HCT116 (cell line): ENCODE measurements at regions not wholly inside any gene's neighbourhood (a gene's known extent, or its start where the extent isn't known, plus 50 kb on each side); places are given as distances from the start of the nearest gene placed in this dataset.

Experiments used
- ATAC-seq: fragments of 200-7000 bp; cut with Tn5 transposase; 2 replicates; pipeline ENCODE4 v1.9.1; 2020; ENCODE audit warnings: mild to moderate bottlenecking, moderate library complexity
- BruUV-seq: library from RNA; stranded (reverse); fragments of 400-500 nt; replicated peaks from 2 replicates; lab custom pipeline; 2021; lab: Mats Ljungman, UMichigan
- CTCF ChIA-PET: fragments of 300-600 bp; sonication (Branson Sonifier 250); formaldehyde crosslinking; loops from one replicate; lab custom pipeline; 2021; ENCODE audit warnings: antibody characterized with exemption; lab: Charles Lee
- POLR2A ChIA-PET: fragments of 300-600, 350-600 bp; sonication (Branson Sonifier 250); formaldehyde crosslinking; loops from one replicate; lab custom pipeline; 2021; ENCODE audit warnings: antibody characterized with exemption; lab: Charles Lee
- RAD21 ChIA-PET, 2 experiments: fragments of 300-600 bp; sonication (Branson Sonifier 250); formaldehyde crosslinking; loops; one replicate each; lab custom pipeline; 2023; ENCODE audit warnings: low total read pairs in 2 of 2; ENCODE audit not compliant: uncharacterized antibody in 2 of 2, unreplicated experiment in 2 of 2, low non-redundant PET in 1 of 2; lab: Charles Lee
- DNase-seq: peaks from one replicate; pipeline ENCODE4 v3.0.0-alpha.2; 2010; ENCODE audit warnings: low read depth, low spot score
- H2AFZ ChIP-seq: fragments of 200-600 bp; shearing (Covaris generic), sonication (generic); 2 replicates; pipeline ENCODE4 v1.6.1; 2017; ENCODE audit warnings: low read depth, mixed run types, mixed read lengths, antibody characterized with exemption, low read length; ENCODE audit not compliant: poor library complexity, severe bottlenecking
- H3K27ac ChIP-seq: 2 replicates; pipeline ENCODE4 v1.5.1; 2012; ENCODE audit warnings: low read depth, low read length
- H3K27me3 ChIP-seq: fragments of 200-600 bp; sonication (generic); 2 replicates; pipeline ENCODE4 v1.6.1; 2016; ENCODE audit warnings: mixed run types, low read length, mixed read lengths; ENCODE audit not compliant: insufficient read depth
- H3K36me3 ChIP-seq, 2 experiments: fragments of 200-500 bp in 1 of 2; fragments of 200-600 bp in 1 of 2; sonication (Bioruptor generic) in 1 of 2; sonication (generic) in 1 of 2; 2 replicates each; pipeline versions ENCODE4 v1.5.1 to v1.6.1; 2014 to 2016; ENCODE audit warnings: low read length in 2 of 2, inconsistent platforms in 1 of 2, mixed read lengths in 1 of 2, mixed run types in 1 of 2; ENCODE audit not compliant: insufficient read depth in 2 of 2, control insufficient read depth in 1 of 2
- H3K4me1 ChIP-seq, 2 experiments: fragments of 200-600 bp in 1 of 2; sonication (generic) in 1 of 2; 2 replicates each; pipeline versions ENCODE4 v1.5.1 to v1.6.1; 2012 to 2017; ENCODE audit warnings: low read length in 2 of 2, inconsistent platforms in 1 of 2, mild to moderate bottlenecking in 1 of 2, mixed read lengths in 1 of 2, mixed run types in 1 of 2, moderate library complexity in 1 of 2; ENCODE audit not compliant: insufficient read depth in 2 of 2, control insufficient read depth in 1 of 2
- H3K4me2 ChIP-seq: fragments of 200-600 bp; sonication (generic); 2 replicates; pipeline ENCODE4 v1.6.1; 2017; ENCODE audit warnings: mixed run types, low read length, mixed read lengths
- H3K4me3 ChIP-seq, 2 experiments: fragments of 200-600 bp in 1 of 2; sonication (generic) in 1 of 2; replicated peaks in 1 of 2; 2 replicates each; pipeline ENCODE4 v1.5.1; 2011 to 2016; ENCODE audit warnings: low read length in 2 of 2, control low read depth in 1 of 2, low read depth in 1 of 2, mild to moderate bottlenecking in 1 of 2, mixed read lengths in 1 of 2, mixed run types in 1 of 2
- H3K79me2 ChIP-seq: fragments of 200-600 bp; sonication (generic); 2 replicates; pipeline ENCODE4 v1.6.1; 2017; ENCODE audit warnings: mild to moderate bottlenecking, mixed run types, low read length, moderate library complexity, mixed read lengths; ENCODE audit not compliant: insufficient read depth
- H3K9ac ChIP-seq: fragments of 200-600 bp; sonication (generic); 2 replicates; pipeline ENCODE4 v1.6.1; 2016; ENCODE audit warnings: low read length, mixed read lengths
- H3K9me2 ChIP-seq: fragments of 200-600 bp; sonication (generic), shearing (Covaris generic); 2 replicates; pipeline ENCODE4 v1.6.1; 2017; ENCODE audit warnings: mixed run types, mild to moderate bottlenecking, moderate library complexity; ENCODE audit not compliant: insufficient read depth
- H3K9me3 ChIP-seq, 2 experiments: fragments of 200-500 bp in 1 of 2; fragments of 200-600 bp in 1 of 2; sonication (Bioruptor generic) in 1 of 2; sonication (generic) in 1 of 2; 2 replicates each; pipeline ENCODE4 v1.6.1; 2014 to 2017; ENCODE audit warnings: low read length in 2 of 2, mixed read lengths in 2 of 2, inconsistent platforms in 1 of 2, low read depth in 1 of 2, mild to moderate bottlenecking in 1 of 2, mixed run types in 1 of 2, moderate library complexity in 1 of 2; ENCODE audit not compliant: control insufficient read depth in 1 of 2, insufficient read depth in 1 of 2
- H4K20me1 ChIP-seq: fragments of 200-600 bp; sonication (generic), shearing (Covaris generic); 2 replicates; pipeline ENCODE4 v1.6.1; 2017; ENCODE audit warnings: mixed run types, mild to moderate bottlenecking, moderate library complexity; ENCODE audit not compliant: insufficient read depth
- EZH2phosphoT487 ChIP-seq: fragments of 200-600 bp; IDR thresholded peaks from 2 replicates; pipeline ENCODE4 v1.6.1; 2018; ENCODE audit warnings: antibody characterized with exemption, borderline replicate concordance
- JUND ChIP-seq: IDR thresholded peaks from 2 replicates; pipeline ENCODE4 v1.6.1; 2012
- SP1 ChIP-seq: IDR thresholded peaks from 2 replicates; pipeline ENCODE4 v1.6.1; 2012; ENCODE audit warnings: low read depth
- intact Hi-C: fragments of 100-400 bp; cut with micrococcal nuclease; formaldehyde crosslinking; loops from 2 replicates; pipeline ENCODE4 v1.10.0; 2022
- TF ChIP-seq, protein P1 (sequence below): IDR thresholded peaks from 2 replicates; pipeline ENCODE4 v1.6.1; 2012; ENCODE audit warnings: low read depth
- TF ChIP-seq, protein P2 (sequence below): IDR thresholded peaks from 2 replicates; pipeline ENCODE4 v1.6.1; 2012
- TF ChIP-seq, protein P3 (sequence below): IDR thresholded peaks from 2 replicates; pipeline ENCODE4 v1.6.1; 2011; ENCODE audit warnings: mild to moderate bottlenecking, low read length, moderate library complexity; ENCODE audit not compliant: insufficient replicate concordance; ENCODE audit errors: extremely low read depth

DNA sequence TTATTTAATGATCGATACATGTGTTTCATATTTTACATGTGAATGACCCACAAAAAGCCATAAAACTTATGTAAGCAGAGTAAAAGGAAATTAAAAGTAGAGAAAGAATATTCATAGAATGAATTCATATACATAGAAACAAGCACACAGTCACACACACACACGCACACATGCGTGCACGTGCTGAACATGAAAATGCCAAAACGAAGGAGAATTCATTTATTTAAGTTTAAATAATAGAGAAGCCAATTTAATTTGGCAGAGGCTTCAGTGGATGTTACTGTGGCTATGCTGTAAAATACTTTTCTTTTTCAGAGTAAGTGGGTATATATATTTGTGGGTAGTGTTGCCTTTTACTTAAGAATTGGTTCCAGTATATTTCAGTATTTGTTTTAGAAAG lies 145.0 kb upstream of the C21orf91 start:
- Histone ChIP-seq H3K36me3 (no peaks in the 10 kb centered on the region), H3K9me2 (no peaks in the 10 kb centered on the region), H3K27ac (no peak overlapping the region), H3K9ac (no peak overlapping the region), H3K79me2 (no peaks in the 10 kb centered on the region), H4K20me1 (no peaks in the 10 kb centered on the region), H3K4me2 (no peak overlapping the region), H3K9me3 (no peaks in the 10 kb centered on the region), H3K4me1 (no peaks in the 10 kb centered on the region), H3K27me3 (no peaks in the 10 kb centered on the region), H2AFZ (no peak overlapping the region), H3K4me3 (no peak overlapping the region)
- TF ChIP-seq, protein P1, sequence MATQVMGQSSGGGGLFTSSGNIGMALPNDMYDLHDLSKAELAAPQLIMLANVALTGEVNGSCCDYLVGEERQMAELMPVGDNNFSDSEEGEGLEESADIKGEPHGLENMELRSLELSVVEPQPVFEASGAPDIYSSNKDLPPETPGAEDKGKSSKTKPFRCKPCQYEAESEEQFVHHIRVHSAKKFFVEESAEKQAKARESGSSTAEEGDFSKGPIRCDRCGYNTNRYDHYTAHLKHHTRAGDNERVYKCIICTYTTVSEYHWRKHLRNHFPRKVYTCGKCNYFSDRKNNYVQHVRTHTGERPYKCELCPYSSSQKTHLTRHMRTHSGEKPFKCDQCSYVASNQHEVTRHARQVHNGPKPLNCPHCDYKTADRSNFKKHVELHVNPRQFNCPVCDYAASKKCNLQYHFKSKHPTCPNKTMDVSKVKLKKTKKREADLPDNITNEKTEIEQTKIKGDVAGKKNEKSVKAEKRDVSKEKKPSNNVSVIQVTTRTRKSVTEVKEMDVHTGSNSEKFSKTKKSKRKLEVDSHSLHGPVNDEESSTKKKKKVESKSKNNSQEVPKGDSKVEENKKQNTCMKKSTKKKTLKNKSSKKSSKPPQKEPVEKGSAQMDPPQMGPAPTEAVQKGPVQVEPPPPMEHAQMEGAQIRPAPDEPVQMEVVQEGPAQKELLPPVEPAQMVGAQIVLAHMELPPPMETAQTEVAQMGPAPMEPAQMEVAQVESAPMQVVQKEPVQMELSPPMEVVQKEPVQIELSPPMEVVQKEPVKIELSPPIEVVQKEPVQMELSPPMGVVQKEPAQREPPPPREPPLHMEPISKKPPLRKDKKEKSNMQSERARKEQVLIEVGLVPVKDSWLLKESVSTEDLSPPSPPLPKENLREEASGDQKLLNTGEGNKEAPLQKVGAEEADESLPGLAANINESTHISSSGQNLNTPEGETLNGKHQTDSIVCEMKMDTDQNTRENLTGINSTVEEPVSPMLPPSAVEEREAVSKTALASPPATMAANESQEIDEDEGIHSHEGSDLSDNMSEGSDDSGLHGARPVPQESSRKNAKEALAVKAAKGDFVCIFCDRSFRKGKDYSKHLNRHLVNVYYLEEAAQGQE: no peak
- TF ChIP-seq, protein P2, sequence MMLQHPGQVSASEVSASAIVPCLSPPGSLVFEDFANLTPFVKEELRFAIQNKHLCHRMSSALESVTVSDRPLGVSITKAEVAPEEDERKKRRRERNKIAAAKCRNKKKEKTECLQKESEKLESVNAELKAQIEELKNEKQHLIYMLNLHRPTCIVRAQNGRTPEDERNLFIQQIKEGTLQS: no peak
- TF ChIP-seq JUND (no peak), SP1 (no peak), EZH2phosphoT487 (no peak)
- TF ChIP-seq, protein P3, sequence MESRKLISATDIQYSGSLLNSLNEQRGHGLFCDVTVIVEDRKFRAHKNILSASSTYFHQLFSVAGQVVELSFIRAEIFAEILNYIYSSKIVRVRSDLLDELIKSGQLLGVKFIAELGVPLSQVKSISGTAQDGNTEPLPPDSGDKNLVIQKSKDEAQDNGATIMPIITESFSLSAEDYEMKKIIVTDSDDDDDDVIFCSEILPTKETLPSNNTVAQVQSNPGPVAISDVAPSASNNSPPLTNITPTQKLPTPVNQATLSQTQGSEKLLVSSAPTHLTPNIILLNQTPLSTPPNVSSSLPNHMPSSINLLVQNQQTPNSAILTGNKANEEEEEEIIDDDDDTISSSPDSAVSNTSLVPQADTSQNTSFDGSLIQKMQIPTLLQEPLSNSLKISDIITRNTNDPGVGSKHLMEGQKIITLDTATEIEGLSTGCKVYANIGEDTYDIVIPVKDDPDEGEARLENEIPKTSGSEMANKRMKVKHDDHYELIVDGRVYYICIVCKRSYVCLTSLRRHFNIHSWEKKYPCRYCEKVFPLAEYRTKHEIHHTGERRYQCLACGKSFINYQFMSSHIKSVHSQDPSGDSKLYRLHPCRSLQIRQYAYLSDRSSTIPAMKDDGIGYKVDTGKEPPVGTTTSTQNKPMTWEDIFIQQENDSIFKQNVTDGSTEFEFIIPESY: no peak
- ChIA-PET CTCF (no interaction called here), RAD21 (no interaction called here), POLR2A (no interaction called here)
- no TSS peak for BruUV-seq
- ATAC-seq (no peak), DNase-seq (no peak)
- intact Hi-C loops: no loop called here
